ENCODE measurements at regions not wholly inside any gene's neighbourhood (a gene's known extent, or its start where the extent isn't known, plus 50 kb on each side); places are given as distances from the start of the nearest gene placed in this dataset.

GRCh38 chr21:24023936-24024335 is 1583.3 kb downstream of the MRPL39 start:
- TF ChIP-seq EP300 (IDR thresholded peaks at IDR 0.05; ENCODE audit: low read depth), result no peak
- TF ChIP-seq POLR2AphosphoS5 (IDR thresholded peaks at IDR 0.05), result no peak
- no peaks in the 10 kb centered on the region for H3K36me3 ChIP-seq
- intact Hi-C loops (cut with DNase I; ENCODE audit: low total_unique reads), result no loop called here
- no peaks in the 10 kb centered on the region for H3K9me3 ChIP-seq
- no peak overlapping the region for H3K27ac ChIP-seq
- in situ Hi-C loops (cut with MboI; ENCODE audit: low pct_ligation_motif_present in 1 of 4, low pct_unique_long_range_greater_than_20kb in 1 of 4, low sequenced_read_pairs in 3 of 4), result no loop called here
- DNase-seq, result no peak
- H3K4me1 ChIP-seq, result no peaks in the 10 kb centered on the region
- 84 to 100% methylated on average over 1 of the region's 1 CpG for WGBS, 2 donors (ENCODE audit: low coverage in 1 of 2)
- H3K27me3 ChIP-seq, result no peaks in the 10 kb centered on the region
- no peak overlapping the region for H3K4me3 ChIP-seq

- intact Hi-C loops (cut with DNase I; ENCODE audit: low total_unique reads) (no loop called here), in situ Hi-C loops (cut with MboI; ENCODE audit: low pct_ligation_motif_present in 1 of 4, low pct_unique_long_range_greater_than_20kb in 1 of 4, low sequenced_read_pairs in 3 of 4) (no loop called here)
- no peak overlapping the region for H3K4me3 ChIP-seq
- no peaks in the 10 kb centered on the region for H3K36me3 ChIP-seq
- no peak for DNase-seq
- H3K9me3 ChIP-seq, result no peaks in the 10 kb centered on the region
- no peak overlapping the region for H3K27ac ChIP-seq
- H3K27me3 ChIP-seq, result no peaks in the 10 kb centered on the region
- H3K4me1 ChIP-seq, result no peaks in the 10 kb centered on the region
- TF ChIP-seq EP300 (IDR thresholded peaks at IDR 0.05; ENCODE audit: low read depth), result no peak
- TF ChIP-seq CTCF (IDR thresholded peaks at IDR 0.05), result no peak
- no peak for TF ChIP-seq POLR2AphosphoS5 (IDR thresholded peaks at IDR 0.05)
- no peak for TF ChIP-seq POLR2A (IDR thresholded peaks at IDR 0.05)
- WGBS, 2 donors (ENCODE audit: low coverage in 1 of 2), result 0 to 8% methylated on average over 1 to 3 of the region's 3 CpGs
Measured at GRCh38 chr21:24023402-24023801, 1583.9 kb downstream of the MRPL39 start.

- no peaks in the 10 kb centered on the region for H3K9me3 ChIP-seq
- no peak for DNase-seq
- intact Hi-C loops (cut with DNase I; ENCODE audit: low total_unique reads), result no loop called here
Measured at GRCh38 chr21:24014381-24014780, 1592.9 kb downstream of the MRPL39 start.

GRCh38 chr21:24011087-24011486 is 1596.2 kb downstream of the MRPL39 start:
- in situ Hi-C loops (cut with MboI; ENCODE audit: low pct_ligation_motif_present in 1 of 4, low pct_unique_long_range_greater_than_20kb in 1 of 4, low sequenced_read_pairs in 3 of 4), result no loop called here
- WGBS, 2 donors (ENCODE audit: low coverage in 1 of 2), result 67 to 81% methylated on average over 3 to 5 of the region's 5 CpGs

More at GRCh38 chr21:24014381-24014780, 1592.9 kb downstream of the MRPL39 start:
- H3K4me1 ChIP-seq, result no peaks in the 10 kb centered on the region
- no peak overlapping the region for H3K27ac ChIP-seq
- TF ChIP-seq POLR2A (IDR thresholded peaks at IDR 0.05), result no peak
- peak in 1 of 5 experiments; percentile 7 for TF ChIP-seq CTCF (IDR thresholded peaks at IDR 0.05)
- no peaks in the 10 kb centered on the region for H3K27me3 ChIP-seq
- H3K4me3 ChIP-seq, result no peak overlapping the region
- in situ Hi-C loops (cut with MboI; ENCODE audit: low pct_ligation_motif_present in 1 of 4, low pct_unique_long_range_greater_than_20kb in 1 of 4, low sequenced_read_pairs in 3 of 4), result no loop called here
- WGBS, 2 donors (ENCODE audit: low coverage in 1 of 2), result 82 to 87% methylated on average over 1 of the region's 1 CpG
- H3K36me3 ChIP-seq, result no peaks in the 10 kb centered on the region

More at GRCh38 chr21:24011087-24011486, 1596.2 kb downstream of the MRPL39 start:
- no peak for DNase-seq
- H3K36me3 ChIP-seq, result no peaks in the 10 kb centered on the region
- H3K9me3 ChIP-seq, result no peaks in the 10 kb centered on the region
- no peak overlapping the region for H3K27ac ChIP-seq
- TF ChIP-seq POLR2A (IDR thresholded peaks at IDR 0.05) (no peak), POLR2AphosphoS5 (IDR thresholded peaks at IDR 0.05) (no peak), CTCF (IDR thresholded peaks at IDR 0.05) (no peak), EP300 (IDR thresholded peaks at IDR 0.05; ENCODE audit: low read depth) (no peak)
- intact Hi-C loops (cut with DNase I; ENCODE audit: low total_unique reads), result no loop called here
- no peaks in the 10 kb centered on the region for H3K27me3 ChIP-seq
- no peaks in the 10 kb centered on the region for H3K4me1 ChIP-seq
- no peak overlapping the region for H3K4me3 ChIP-seq

Measured in transverse colon (tissue), 4 donors.